Astrocyte (in vitro differentiated cells and primary cell): ENCODE measurements at regions not wholly inside any gene's neighbourhood (a gene's known extent, or its start where the extent isn't known, plus 50 kb on each side); places are given as distances from the start of the nearest gene placed in this dataset.

Experiments
- CTCF ChIP-seq: IDR thresholded peaks from 2 replicates; pipeline ENCODE4 v1.5.1; 2011; ENCODE audit warnings: low read depth, mild to moderate bottlenecking, inconsistent platforms, low read length, moderate library complexity; ENCODE audit not compliant: insufficient read depth
- EZH2 ChIP-seq: IDR thresholded peaks from 2 replicates; pipeline ENCODE4 v1.6.1; 2012; ENCODE audit warnings: mild to moderate bottlenecking, low read length, inconsistent platforms; ENCODE audit not compliant: insufficient read depth

- TF ChIP-seq CTCF, result no peak
- TF ChIP-seq EZH2, result no peak
Measured at GRCh38 chr11:95507794-95508193, 276.8 kb upstream of the SESN3 start.
